ENCODE measurements at regions not wholly inside any gene's neighbourhood (a gene's known extent, or its start where the extent isn't known, plus 50 kb on each side); places are given as distances from the start of the nearest gene placed in this dataset.

DNA sequence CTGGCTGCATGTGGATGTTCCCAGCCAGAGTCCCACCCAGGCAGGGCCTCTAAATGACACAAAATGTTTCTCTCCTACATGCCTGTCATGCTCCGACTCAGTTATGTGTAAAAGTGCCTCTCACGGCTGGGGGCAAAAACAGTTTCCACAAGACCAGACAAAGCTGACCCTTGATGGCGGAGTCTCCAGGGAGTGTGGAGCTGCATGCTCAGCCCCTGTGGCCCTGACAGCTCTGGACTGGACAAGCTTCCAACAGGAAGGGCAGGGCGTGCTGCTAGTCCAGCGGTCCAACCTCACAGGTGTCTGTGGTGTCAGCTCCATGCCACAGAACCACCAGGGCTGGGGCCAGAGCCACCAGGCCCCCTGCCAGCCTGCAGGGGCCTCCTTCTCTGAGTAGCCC is 149.6 kb downstream of the CRYBB2 start:
- Histone ChIP-seq H3K27me3 (replicated peaks; ENCODE audit: control insufficient read depth, insufficient read depth, low read length) (no peaks in the 10 kb centered on the region), H3K4me3 (ENCODE audit: low read length) (no peak overlapping the region), H3K4me1 (ENCODE audit: control insufficient read depth, insufficient read depth, low read length) (no peaks in the 10 kb centered on the region), H3K9me3 (ENCODE audit: control insufficient read depth, low read length) (no peaks in the 10 kb centered on the region), H3K36me3 (ENCODE audit: control insufficient read depth, insufficient read depth, low read length, severe bottlenecking) (peaks cover 9% of the 10 kb centered on the region), H3K9ac (ENCODE audit: low read length) (no peak overlapping the region)
- no peak for DNase-seq (ENCODE audit: low read depth)

DNA sequence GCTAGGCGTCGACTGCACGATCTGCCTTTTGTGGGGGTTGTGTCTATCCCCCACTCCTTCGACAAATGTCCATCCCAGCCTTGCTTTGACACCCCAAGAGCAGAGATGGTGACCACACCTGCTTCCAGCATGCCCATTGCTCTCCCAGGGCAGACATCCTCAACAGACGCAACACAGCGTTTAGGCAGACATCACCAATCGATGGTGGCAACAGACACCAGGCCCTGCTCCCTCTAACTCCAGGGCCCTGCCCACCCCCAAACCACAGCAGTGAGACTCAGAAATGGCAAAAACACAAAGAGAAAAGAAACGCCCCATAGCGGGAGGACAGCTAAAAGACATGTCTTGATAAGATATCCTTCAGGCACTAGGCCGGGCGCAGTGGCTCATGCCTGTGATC is 150.9 kb downstream of the CRYBB2 start:
- peaks cover 9% of the 10 kb centered on the region for H3K36me3 ChIP-seq (ENCODE audit: control insufficient read depth, insufficient read depth, low read length, severe bottlenecking)
- no peak for DNase-seq (ENCODE audit: low read depth)
- H3K4me1 ChIP-seq (ENCODE audit: control insufficient read depth, insufficient read depth, low read length): no peaks in the 10 kb centered on the region
- H3K27me3 ChIP-seq (replicated peaks; ENCODE audit: control insufficient read depth, insufficient read depth, low read length): no peaks in the 10 kb centered on the region
- H3K9me3 ChIP-seq (ENCODE audit: control insufficient read depth, low read length): no peaks in the 10 kb centered on the region
- H3K4me3 ChIP-seq (ENCODE audit: low read length): no peak overlapping the region
- no peak overlapping the region for H3K9ac ChIP-seq (ENCODE audit: low read length)

DNA sequence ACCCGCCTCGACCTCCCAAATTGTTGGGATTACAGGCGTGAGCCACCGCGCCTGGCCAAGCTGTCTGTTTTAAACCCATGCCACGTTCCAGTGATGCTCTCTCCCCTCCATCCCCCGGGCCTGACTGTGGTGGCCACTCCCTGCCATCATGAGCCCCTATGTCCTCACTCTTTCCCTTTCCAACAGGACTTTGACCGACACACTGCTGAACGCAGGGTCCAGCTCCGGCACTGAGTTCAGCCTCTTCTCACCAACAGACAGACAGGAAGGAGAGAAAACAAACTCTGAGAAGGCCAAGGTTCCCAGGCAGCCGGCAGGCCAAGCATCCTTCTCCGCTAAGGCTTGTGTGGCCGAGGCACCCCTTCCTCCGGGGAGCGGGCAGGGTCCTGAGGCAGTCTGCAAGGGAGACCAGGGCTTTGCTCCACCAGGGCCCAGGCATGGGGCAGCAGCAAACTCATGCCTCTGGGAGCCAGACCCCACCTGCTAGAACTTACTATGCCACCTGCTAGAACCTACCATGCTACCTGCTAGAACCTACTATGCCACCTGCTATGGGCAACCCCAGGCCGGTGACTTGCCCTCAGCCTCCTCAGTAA is 152.7 kb downstream of the CRYBB2 start:
- Histone ChIP-seq H3K9me3 (ENCODE audit: control insufficient read depth, low read length) (no peaks in the 10 kb centered on the region), H3K27me3 (replicated peaks; ENCODE audit: control insufficient read depth, insufficient read depth, low read length) (no peaks in the 10 kb centered on the region), H3K4me1 (ENCODE audit: control insufficient read depth, insufficient read depth, low read length) (no peaks in the 10 kb centered on the region), H3K4me3 (ENCODE audit: low read length) (no peak overlapping the region), H3K9ac (ENCODE audit: low read length) (no peak overlapping the region), H3K36me3 (ENCODE audit: control insufficient read depth, insufficient read depth, low read length, severe bottlenecking) (peaks cover 13% of the 10 kb centered on the region)
- DNase-seq (ENCODE audit: low read depth): no peak

DNA sequence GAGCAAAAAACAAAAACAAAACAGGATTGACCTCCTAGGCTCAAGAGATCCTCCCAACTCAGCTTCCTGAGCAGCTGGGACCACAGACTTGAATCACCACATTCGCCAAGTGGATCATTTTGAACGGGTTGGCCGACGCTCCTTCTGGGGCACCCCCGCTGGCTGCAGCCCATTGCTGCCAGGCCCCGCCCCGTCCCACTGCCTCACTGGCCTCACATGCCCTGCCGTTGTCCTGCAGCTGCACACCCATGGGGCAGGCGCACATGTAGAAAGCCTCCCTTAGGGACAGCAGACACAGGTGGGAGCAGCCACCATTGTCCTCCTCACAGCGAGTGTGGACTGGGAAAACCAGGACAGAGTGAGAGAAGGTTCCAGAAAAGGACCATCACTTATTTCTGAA is 154.5 kb downstream of the CRYBB2 start:
- Histone ChIP-seq H3K4me3 (ENCODE audit: low read length) (no peak overlapping the region), H3K9ac (ENCODE audit: low read length) (no peak overlapping the region), H3K4me1 (ENCODE audit: control insufficient read depth, insufficient read depth, low read length) (no peaks in the 10 kb centered on the region), H3K9me3 (ENCODE audit: control insufficient read depth, low read length) (no peaks in the 10 kb centered on the region), H3K36me3 (ENCODE audit: control insufficient read depth, insufficient read depth, low read length, severe bottlenecking) (peaks cover 13% of the 10 kb centered on the region), H3K27me3 (replicated peaks; ENCODE audit: control insufficient read depth, insufficient read depth, low read length) (no peaks in the 10 kb centered on the region)
- no peak for DNase-seq (ENCODE audit: low read depth)

DNA sequence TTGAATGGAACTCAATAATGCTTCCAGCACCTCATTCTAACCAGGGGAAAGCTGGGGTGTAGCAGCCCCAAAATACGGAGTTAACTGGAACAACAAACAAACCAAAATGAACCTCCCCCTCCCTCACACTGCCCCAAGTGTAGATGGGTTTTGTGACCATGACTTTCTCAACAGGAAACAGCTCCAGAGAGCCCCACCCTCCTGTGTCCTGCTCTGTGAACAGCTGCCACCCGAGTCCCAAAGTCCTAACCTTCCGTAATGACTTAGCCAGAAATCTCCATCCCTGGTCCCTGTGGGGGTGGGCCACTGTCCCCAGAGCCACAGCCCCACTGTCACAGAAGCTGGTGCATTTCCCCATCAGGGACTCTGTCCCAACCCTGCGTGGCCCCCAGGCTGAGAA is 155.4 kb downstream of the CRYBB2 start:
- Histone ChIP-seq H3K9me3 (ENCODE audit: control insufficient read depth, low read length) (no peaks in the 10 kb centered on the region), H3K27me3 (replicated peaks; ENCODE audit: control insufficient read depth, insufficient read depth, low read length) (no peaks in the 10 kb centered on the region)

DNA sequence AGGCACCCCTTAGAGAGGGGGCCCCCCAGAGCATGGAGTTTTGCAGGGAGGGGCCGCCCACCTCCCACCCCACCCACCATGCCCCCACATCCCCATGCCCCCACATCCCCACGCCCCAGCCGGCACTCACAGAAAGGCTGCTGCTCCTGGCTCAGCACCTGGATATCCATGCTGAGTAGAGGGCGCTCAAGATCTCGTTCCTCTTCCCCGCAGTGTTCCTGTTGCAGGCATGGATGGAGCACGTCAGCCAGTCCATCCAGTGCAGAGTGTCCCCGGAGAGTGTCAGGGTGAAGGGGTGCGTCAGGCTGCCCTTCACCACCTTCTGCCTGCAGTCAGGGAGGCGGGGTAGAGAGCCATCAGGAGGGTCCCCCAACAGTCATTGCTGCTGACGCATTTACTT is 156.2 kb downstream of the CRYBB2 start:
- Histone ChIP-seq H3K4me3 (ENCODE audit: low read length) (no peak overlapping the region), H3K27me3 (replicated peaks; ENCODE audit: control insufficient read depth, insufficient read depth, low read length) (no peaks in the 10 kb centered on the region), H3K9me3 (ENCODE audit: control insufficient read depth, low read length) (no peaks in the 10 kb centered on the region), H3K4me1 (ENCODE audit: control insufficient read depth, insufficient read depth, low read length) (no peaks in the 10 kb centered on the region), H3K36me3 (ENCODE audit: control insufficient read depth, insufficient read depth, low read length, severe bottlenecking) (peaks cover 22% of the 10 kb centered on the region), H3K9ac (ENCODE audit: low read length) (no peak overlapping the region)
- DNase-seq (ENCODE audit: low read depth): no peak

More for the DNA sequence above, 155.4 kb downstream of the CRYBB2 start:
- H3K4me1 ChIP-seq (ENCODE audit: control insufficient read depth, insufficient read depth, low read length): no peaks in the 10 kb centered on the region
- H3K9ac ChIP-seq (ENCODE audit: low read length): no peak overlapping the region
- H3K4me3 ChIP-seq (ENCODE audit: low read length): no peak overlapping the region
- H3K36me3 ChIP-seq (ENCODE audit: control insufficient read depth, insufficient read depth, low read length, severe bottlenecking): peaks cover 14% of the 10 kb centered on the region
- no peak for DNase-seq (ENCODE audit: low read depth)

DNA sequence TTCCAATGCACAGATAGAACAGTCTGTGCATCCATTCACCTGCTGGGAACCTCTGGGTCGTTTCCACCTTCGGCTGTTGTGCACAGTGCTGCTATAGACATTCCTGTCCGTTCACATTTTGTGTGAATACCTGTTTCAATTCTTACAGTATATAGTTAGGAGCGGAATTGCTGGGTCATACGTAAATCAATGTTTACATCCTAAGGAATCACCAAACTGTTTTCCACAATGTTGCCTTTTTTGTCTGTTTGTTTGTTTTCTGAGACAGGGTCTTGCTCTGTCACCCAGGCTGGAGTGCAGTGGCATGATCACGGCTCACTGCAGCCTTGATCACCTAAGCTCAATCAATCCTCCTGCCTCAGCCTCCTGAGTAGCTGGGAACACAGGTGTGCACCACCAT is 158.3 kb downstream of the CRYBB2 start:
- Histone ChIP-seq H3K27me3 (replicated peaks; ENCODE audit: control insufficient read depth, insufficient read depth, low read length) (no peaks in the 10 kb centered on the region), H3K9me3 (ENCODE audit: control insufficient read depth, low read length) (no peaks in the 10 kb centered on the region), H3K4me1 (ENCODE audit: control insufficient read depth, insufficient read depth, low read length) (no peaks in the 10 kb centered on the region), H3K4me3 (ENCODE audit: low read length) (no peak overlapping the region), H3K9ac (ENCODE audit: low read length) (no peak overlapping the region), H3K36me3 (ENCODE audit: control insufficient read depth, insufficient read depth, low read length, severe bottlenecking) (peaks cover 17% of the 10 kb centered on the region)
- no peak for DNase-seq (ENCODE audit: low read depth)

DNA sequence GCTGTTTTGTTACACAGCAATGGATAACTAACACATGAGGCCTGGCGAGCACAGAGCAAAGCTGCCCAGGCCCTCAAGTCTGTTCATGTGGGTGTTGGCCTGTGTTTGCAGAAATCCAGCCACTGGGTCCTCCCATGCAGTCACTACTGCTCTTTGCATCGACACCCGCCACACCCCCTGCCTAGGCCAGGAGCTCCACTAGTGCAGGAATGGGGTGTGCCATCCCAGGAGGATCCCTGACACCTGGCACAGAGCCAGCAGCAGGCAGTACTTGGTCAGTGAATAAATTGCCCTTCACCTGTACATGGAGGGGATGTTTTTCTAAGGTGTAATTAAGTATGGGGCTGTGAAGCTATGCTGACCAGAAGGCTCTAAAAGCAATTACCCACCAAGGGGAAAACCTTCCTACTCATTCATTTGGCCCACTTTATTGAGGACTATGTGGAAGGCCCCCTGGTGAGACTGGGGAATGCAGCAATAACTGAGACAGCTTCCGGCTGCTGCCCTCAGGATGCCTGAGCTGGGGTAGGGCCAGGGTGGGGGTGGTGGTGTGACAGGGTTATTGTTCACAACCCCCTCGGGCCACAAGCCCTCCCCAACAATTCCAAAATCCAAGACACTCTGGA is 160.8 kb downstream of the CRYBB2 start:
- H3K9me3 ChIP-seq (ENCODE audit: control insufficient read depth, low read length): no peaks in the 10 kb centered on the region
- DNase-seq (ENCODE audit: low read depth): no peak
- H3K4me3 ChIP-seq (ENCODE audit: low read length): no peak overlapping the region

DNA sequence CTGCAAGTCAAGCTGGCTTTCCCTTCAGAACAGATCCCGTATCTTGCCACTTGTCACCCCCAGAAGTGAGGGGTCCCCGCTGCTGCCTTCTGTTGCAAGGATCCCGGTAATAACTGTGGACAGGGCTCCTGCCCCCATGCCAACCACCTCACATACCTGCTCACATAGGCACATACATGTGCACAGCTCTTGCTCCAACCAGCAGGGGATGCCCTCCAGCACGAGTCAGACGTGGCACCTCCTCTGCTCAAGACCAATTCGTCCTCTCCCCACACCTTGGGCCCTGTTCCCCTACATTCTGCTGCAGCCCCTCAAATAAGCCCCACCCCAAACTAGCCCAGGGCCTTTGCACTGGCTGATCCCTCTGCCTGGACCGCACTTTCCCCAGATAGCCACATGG is 163.3 kb downstream of the CRYBB2 start:
- no peaks in the 10 kb centered on the region for H3K4me1 ChIP-seq (ENCODE audit: control insufficient read depth, insufficient read depth, low read length)
- DNase-seq (ENCODE audit: low read depth): no peak
- no peak overlapping the region for H3K9ac ChIP-seq (ENCODE audit: low read length)
- H3K4me3 ChIP-seq (ENCODE audit: low read length): no peak overlapping the region
- peaks cover 10% of the 10 kb centered on the region for H3K36me3 ChIP-seq (ENCODE audit: control insufficient read depth, insufficient read depth, low read length, severe bottlenecking)
- H3K9me3 ChIP-seq (ENCODE audit: control insufficient read depth, low read length): no peaks in the 10 kb centered on the region
- H3K27me3 ChIP-seq (replicated peaks; ENCODE audit: control insufficient read depth, insufficient read depth, low read length): no peaks in the 10 kb centered on the region

More for the DNA sequence above, 160.8 kb downstream of the CRYBB2 start:
- no peak overlapping the region for H3K9ac ChIP-seq (ENCODE audit: low read length)
- peaks cover 14% of the 10 kb centered on the region for H3K36me3 ChIP-seq (ENCODE audit: control insufficient read depth, insufficient read depth, low read length, severe bottlenecking)
- no peaks in the 10 kb centered on the region for H3K4me1 ChIP-seq (ENCODE audit: control insufficient read depth, insufficient read depth, low read length)
- H3K27me3 ChIP-seq (replicated peaks; ENCODE audit: control insufficient read depth, insufficient read depth, low read length): no peaks in the 10 kb centered on the region

DNA sequence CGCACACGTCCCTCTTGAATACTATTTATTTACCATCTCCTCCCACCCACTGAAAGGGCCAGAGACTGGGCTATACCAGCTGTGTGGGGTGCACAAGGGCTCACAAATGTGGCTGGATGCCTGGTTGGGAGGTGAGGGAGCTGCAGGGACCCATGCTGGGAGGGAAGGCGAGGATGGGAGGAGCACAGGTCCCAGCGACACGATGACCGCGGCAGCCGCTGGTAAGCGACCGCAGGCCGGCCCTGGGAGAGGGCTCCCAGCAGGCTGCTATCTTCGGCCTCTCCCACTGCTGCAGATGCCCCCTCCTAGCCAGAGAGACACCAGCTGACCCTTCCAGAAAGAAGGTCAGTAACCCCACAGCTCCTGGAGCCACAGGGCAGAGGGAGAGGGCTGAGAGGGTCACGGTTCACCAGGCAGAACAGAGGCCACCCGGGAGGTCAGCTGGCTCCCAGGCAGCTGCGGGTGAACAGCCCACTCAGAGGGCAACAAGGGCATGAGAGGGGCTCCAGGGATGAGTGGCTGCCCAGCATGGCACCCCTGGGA is 163.9 kb downstream of the CRYBB2 start:
- Histone ChIP-seq H3K27me3 (replicated peaks; ENCODE audit: control insufficient read depth, insufficient read depth, low read length) (no peaks in the 10 kb centered on the region), H3K4me1 (ENCODE audit: control insufficient read depth, insufficient read depth, low read length) (no peaks in the 10 kb centered on the region), H3K36me3 (ENCODE audit: control insufficient read depth, insufficient read depth, low read length, severe bottlenecking) (peaks cover 10% of the 10 kb centered on the region), H3K9me3 (ENCODE audit: control insufficient read depth, low read length) (no peaks in the 10 kb centered on the region), H3K4me3 (ENCODE audit: low read length) (no peak overlapping the region), H3K9ac (ENCODE audit: low read length) (no peak overlapping the region)
- DNase-seq (ENCODE audit: low read depth): no peak

DNA sequence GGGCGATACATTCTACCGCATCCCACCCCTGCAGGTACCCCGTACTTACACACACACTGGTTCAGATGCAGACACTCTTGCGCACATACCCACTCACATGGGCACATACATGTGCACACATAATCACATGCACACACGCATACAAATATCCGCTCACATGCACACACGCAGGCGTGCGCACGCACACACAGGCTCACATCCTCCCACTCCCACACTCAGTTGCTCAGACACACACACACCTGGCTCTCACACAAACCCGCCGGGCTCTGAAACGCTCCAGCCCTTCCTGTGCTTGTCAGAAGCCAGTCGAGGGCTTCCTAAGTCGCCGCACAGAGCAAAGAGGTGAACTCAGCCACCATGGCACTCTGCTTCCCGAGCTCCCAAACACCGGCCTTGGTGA is 164.5 kb downstream of the CRYBB2 start:
- Histone ChIP-seq H3K9ac (ENCODE audit: low read length) (no peak overlapping the region), H3K4me3 (ENCODE audit: low read length) (no peak overlapping the region), H3K27me3 (replicated peaks; ENCODE audit: control insufficient read depth, insufficient read depth, low read length) (no peaks in the 10 kb centered on the region), H3K9me3 (ENCODE audit: control insufficient read depth, low read length) (no peaks in the 10 kb centered on the region), H3K4me1 (ENCODE audit: control insufficient read depth, insufficient read depth, low read length) (no peaks in the 10 kb centered on the region), H3K36me3 (ENCODE audit: control insufficient read depth, insufficient read depth, low read length, severe bottlenecking) (peaks cover 10% of the 10 kb centered on the region)
- no peak for DNase-seq (ENCODE audit: low read depth)

DNA sequence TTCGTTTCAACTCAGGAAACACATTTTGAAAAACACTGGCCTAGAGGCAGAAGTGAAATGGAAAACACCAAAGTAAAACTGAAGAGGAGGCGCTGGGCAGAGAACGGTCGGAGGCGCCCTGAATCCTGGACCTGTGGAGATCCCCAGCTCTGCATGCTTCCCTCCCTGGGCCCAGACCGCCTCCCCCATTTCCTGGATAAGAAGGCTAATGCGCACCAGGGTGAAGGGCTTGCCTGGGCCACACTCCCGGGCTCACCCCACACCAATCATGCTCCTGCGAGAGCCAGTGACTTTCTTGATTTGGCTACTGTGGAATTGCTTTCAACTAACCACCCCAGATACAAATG is 167.1 kb downstream of the CRYBB2 start:
- Histone ChIP-seq H3K36me3 (ENCODE audit: control insufficient read depth, insufficient read depth, low read length, severe bottlenecking) (no peaks in the 10 kb centered on the region), H3K27me3 (replicated peaks; ENCODE audit: control insufficient read depth, insufficient read depth, low read length) (no peaks in the 10 kb centered on the region), H3K9ac (ENCODE audit: low read length) (no peak overlapping the region), H3K4me3 (ENCODE audit: low read length) (no peak overlapping the region), H3K9me3 (ENCODE audit: control insufficient read depth, low read length) (no peaks in the 10 kb centered on the region), H3K4me1 (ENCODE audit: control insufficient read depth, insufficient read depth, low read length) (no peaks in the 10 kb centered on the region)
- no peak for DNase-seq (ENCODE audit: low read depth)

Data from adipocyte (in vitro differentiated cells).